ENCODE measurements at regions not wholly inside any gene's neighbourhood (a gene's known extent, or its start where the extent isn't known, plus 50 kb on each side); places are given as distances from the start of the nearest gene placed in this dataset.

DNA sequence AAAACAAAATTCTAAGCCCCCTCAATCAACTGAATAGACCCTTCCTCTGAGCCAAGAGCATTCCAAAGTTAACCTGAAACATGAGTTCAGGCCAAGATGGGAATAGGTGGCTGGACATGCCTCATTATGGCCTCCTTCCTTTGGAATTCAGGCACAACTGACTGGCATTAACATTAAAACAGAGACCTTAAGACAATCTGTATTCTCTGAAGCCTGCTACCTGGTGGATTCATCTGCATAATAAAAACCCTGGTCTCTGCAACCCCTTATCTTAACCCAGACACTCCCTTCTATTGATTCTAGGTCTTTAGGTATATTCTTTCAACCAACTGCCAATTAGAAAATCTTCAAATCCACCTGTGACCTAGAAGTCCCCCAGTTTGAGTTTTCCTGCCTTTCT is 66.3 kb downstream of the JRKL start:
- no peak for TF ChIP-seq CTCF (conservative IDR thresholded peaks at IDR 0.05; ENCODE audit: low read depth, low read length)
- no peak for TF ChIP-seq EZH2 (IDR thresholded peaks at IDR 0.05; ENCODE audit: borderline replicate concordance, low read depth, low read length, poor library complexity, severe bottlenecking)

Measured in A673 (cell line).